HepG2 (cell line): ENCODE measurements at regions not wholly inside any gene's neighbourhood (a gene's known extent, or its start where the extent isn't known, plus 50 kb on each side); places are given as distances from the start of the nearest gene placed in this dataset.

ENCODE experiments used
- ATAC-seq: fragments of 200-7000 bp; cut with Tn5 transposase; 3 replicates; pipeline ENCODE4 v1.9.1; 2020; ENCODE audit warnings: mild to moderate bottlenecking, moderate library complexity
- BruUV-seq: library from RNA; stranded (reverse); fragments of 400-500 nt; replicated peaks from 2 replicates; lab custom pipeline; 2021; lab: Mats Ljungman, UMichigan
- CTCF ChIA-PET: fragments of 300-600 bp; formaldehyde crosslinking; extraction: SDS; loops from one replicate; lab custom pipeline; 2021; ENCODE audit warnings: low total read pairs, inconsistent platforms, low intra/inter-chr PET ratio; lab: Yijun Ruan, JAX
- POLR2A ChIA-PET: fragments of 350-600 bp; sonication (Branson Sonifier 250); formaldehyde crosslinking; loops from one replicate; lab custom pipeline; 2020; ENCODE audit warnings: antibody characterized with exemption, inconsistent platforms; lab: Yijun Ruan, JAX
- DNase-seq: peaks from one replicate; pipeline ENCODE4 v3.0.0-alpha.2; 2015; ENCODE audit warnings: low spot score
- FAIRE-seq: peaks from 3 replicates; lab custom pipeline; 2011; peaks lifted over from hg19 to GRCh38; lab: Jason Lieb, UNC
- H2AFZ ChIP-seq: one replicate; pipeline ENCODE4 v1.6.1; 2011; ENCODE audit warnings: low read length, inconsistent platforms
- H3K27ac ChIP-seq: fragments of 300-600 bp; 3 replicates; pipeline ENCODE4 v1.8.0; 2011; ENCODE audit warnings: mixed run types, mild to moderate bottlenecking, mixed read lengths, low read length, inconsistent platforms; ENCODE audit not compliant: insufficient read depth; ENCODE audit errors: extremely low read length
- H3K27me3 ChIP-seq, 2 experiments: fragments of 200-600 bp in 1 of 2; 2 replicates in 1 of 2; 3 replicates in 1 of 2; pipeline versions ENCODE4 v1.6.0 to v1.8.0; 2011; ENCODE audit warnings: low read length in 2 of 2, mild to moderate bottlenecking in 2 of 2, moderate library complexity in 2 of 2, inconsistent platforms in 1 of 2; ENCODE audit not compliant: insufficient read depth in 2 of 2, control insufficient read depth in 1 of 2
- H3K36me3 ChIP-seq, 2 experiments: fragments of 200-600 bp in 1 of 2; replicated peaks in 1 of 2; 2 replicates in 1 of 2; 3 replicates in 1 of 2; pipeline versions ENCODE4 v1.5.1 to v1.8.0; 2011; ENCODE audit warnings: low read length in 2 of 2, inconsistent platforms in 1 of 2; ENCODE audit not compliant: insufficient read depth in 2 of 2, control insufficient read depth in 1 of 2
- H3K4me1 ChIP-seq: 2 replicates; pipeline ENCODE4 v1.5.1; 2012; ENCODE audit warnings: low read length, inconsistent platforms; ENCODE audit not compliant: insufficient read depth
- H3K4me2 ChIP-seq: 2 replicates; pipeline ENCODE4 v1.6.0; 2011; ENCODE audit warnings: low read depth, low read length, inconsistent platforms
- H3K4me3 ChIP-seq, 3 experiments: fragments of 200-600 bp in 1 of 3; sonication (generic), shearing (Covaris generic) in 1 of 3; replicated peaks in 1 of 3; 2 replicates each; pipeline ENCODE4 v1.5.1; 2011 to 2016; ENCODE audit warnings: low read length in 3 of 3, inconsistent platforms in 2 of 3, low read depth in 2 of 3, mild to moderate bottlenecking in 2 of 3, control low read depth in 1 of 3, mixed read lengths in 1 of 3; ENCODE audit not compliant: insufficient read depth in 1 of 3
- H3K79me2 ChIP-seq: one replicate; pipeline ENCODE4 v1.6.1; 2011; ENCODE audit warnings: low read length, inconsistent platforms; ENCODE audit not compliant: insufficient read depth
- H3K9ac ChIP-seq: 2 replicates; pipeline ENCODE4 v1.6.0; 2011; ENCODE audit warnings: mild to moderate bottlenecking, low read depth, low read length, inconsistent platforms; ENCODE audit not compliant: insufficient read depth
- H3K9me3 ChIP-seq: 2 replicates; pipeline ENCODE4 v1.5.1; 2012; ENCODE audit warnings: mild to moderate bottlenecking, low read length
- H4K20me1 ChIP-seq: 2 replicates; pipeline ENCODE4 v1.6.0; 2011; ENCODE audit warnings: inconsistent platforms, mild to moderate bottlenecking, low read length, moderate library complexity; ENCODE audit not compliant: insufficient read depth
- SP5 ChIP-seq: IDR thresholded peaks from 2 replicates; pipeline ENCODE4 v1.6.1; 2016; ENCODE audit warnings: low read depth, borderline replicate concordance
- TBL1XR1 ChIP-seq: fragments of 150-350 bp; IDR thresholded peaks from 2 replicates; pipeline ENCODE4 v1.6.1; 2014; ENCODE audit warnings: borderline replicate concordance, low read length; ENCODE audit not compliant: partially characterized antibody
- ZNF720 ChIP-seq: sonication (generic); formaldehyde crosslinking; IDR thresholded peaks from 2 replicates; pipeline ENCODE4 v1.4.0; 2020; ENCODE audit warnings: missing genetic modification reagents
- ZNF883 ChIP-seq: sonication (generic); formaldehyde crosslinking; IDR thresholded peaks from 2 replicates; pipeline ENCODE4 v1.5.1; 2020; ENCODE audit warnings: mild to moderate bottlenecking, missing genetic modification reagents; ENCODE audit errors: not compliant biosample characterization
- in situ Hi-C: cut with HindIII; loops from 2 replicates; pipeline ENCODE4 v1.10.0; 2017; ENCODE audit warnings: low pct_unique_long_range_greater_than_20kb; ENCODE audit not compliant: extremely low pct_ligation_motif_present
- intact Hi-C: fragments of 100-400 bp; cut with micrococcal nuclease; formaldehyde crosslinking; loops from one replicate; pipeline ENCODE4 v1.10.0; 2022; ENCODE audit not compliant: unreplicated experiment
- TF ChIP-seq, protein P1 (sequence below), 2 experiments: IDR thresholded peaks; 2 replicates each; pipeline ENCODE4 v1.6.1; 2011 to 2012; ENCODE audit warnings: low read length in 2 of 2, borderline replicate concordance in 1 of 2, low read depth in 1 of 2, mild to moderate bottlenecking in 1 of 2, moderate library complexity in 1 of 2
- TF ChIP-seq, protein P2 (sequence below): IDR thresholded peaks from 2 replicates; pipeline ENCODE4 v1.6.1; 2016; ENCODE audit warnings: mild to moderate bottlenecking
- TF ChIP-seq, protein P3 (sequence below): sonication (generic); formaldehyde crosslinking; IDR thresholded peaks from 2 replicates; pipeline ENCODE4 v1.4.0; 2020; ENCODE audit warnings: missing genetic modification reagents
- TF ChIP-seq, protein P4 (sequence below), 2 experiments: sonication (generic) in 1 of 2; formaldehyde crosslinking in 1 of 2; IDR thresholded peaks; 2 replicates each; pipeline versions ENCODE4 v1.4.0 to v1.6.1; 2018 to 2020; ENCODE audit warnings: missing genetic modification reagents in 2 of 2, borderline replicate concordance in 1 of 2, low read depth in 1 of 2, mild to moderate bottlenecking in 1 of 2, missing biosample characterization in 1 of 2
- TF ChIP-seq, protein P5 (sequence below): IDR thresholded peaks from 2 replicates; pipeline ENCODE4 v1.6.1; 2012; ENCODE audit warnings: low read length, improper control_type of control experiment

DNA sequence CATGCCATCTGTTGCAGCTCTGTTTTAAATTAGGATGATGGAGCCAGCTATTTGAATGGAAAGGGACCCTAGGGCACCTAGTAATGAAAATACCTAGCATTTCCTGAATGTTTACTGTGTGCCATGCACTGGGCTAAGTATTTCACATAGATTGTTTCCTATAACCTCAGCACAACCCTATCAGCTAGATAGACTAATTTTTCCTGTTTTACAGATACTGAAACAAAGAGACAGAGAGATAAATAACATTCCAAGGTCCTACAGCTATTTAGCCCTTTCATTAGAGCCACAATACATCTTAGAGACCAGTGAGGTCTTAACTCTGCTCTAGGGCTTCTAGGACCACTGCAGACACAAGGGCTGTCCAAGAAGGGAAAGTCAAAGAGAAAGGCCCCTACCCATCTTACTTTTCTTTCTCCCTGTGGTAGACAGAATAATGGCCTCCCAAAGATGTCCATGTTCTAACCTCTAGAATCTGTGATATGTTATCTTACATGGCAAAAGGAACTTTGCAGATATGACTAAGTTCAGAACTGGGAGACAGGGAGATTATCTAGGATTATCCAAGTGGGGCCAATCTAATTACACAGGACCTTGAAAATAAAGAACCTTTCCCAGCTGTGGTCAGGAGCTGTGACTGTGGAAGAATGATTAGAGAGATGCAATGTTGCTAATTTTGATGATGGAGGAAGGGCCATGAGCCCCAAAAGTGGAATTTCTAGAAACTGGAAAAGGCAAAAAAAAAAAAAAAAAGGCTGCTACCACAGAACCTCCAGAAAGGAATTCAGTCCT lies 157.0 kb downstream of the CCDC34 start:
- H3K9ac ChIP-seq = no peak overlapping the region
- no peak overlapping the region for H3K27ac ChIP-seq
- no peaks in the 10 kb centered on the region for H4K20me1 ChIP-seq
- intact Hi-C loops = loop anchor here (2.0 kb wide), 2 partner anchors 91 to 281 kb away; no protein-coding TSS in a partner anchor
- ChIA-PET POLR2A (no interaction called here), CTCF (interaction anchor here (1.1 kb wide), 1 partner anchor 90 kb away, joined by 3 read pairs; no protein-coding TSS in a partner anchor)
- DNase-seq (no peak), ATAC-seq (no peak), FAIRE-seq (no peak)
- in situ Hi-C loops = no loop called here
- no peaks in the 10 kb centered on the region for H3K27me3 ChIP-seq
- H3K4me3 ChIP-seq = no peak overlapping the region
- no peak overlapping the region for H2AFZ ChIP-seq
- no peaks in the 10 kb centered on the region for H3K9me3 ChIP-seq
- H3K4me1 ChIP-seq = peaks cover 50% of the 10 kb centered on the region
- no TSS peak for BruUV-seq
- no peak overlapping the region for H3K4me2 ChIP-seq
- no peaks in the 10 kb centered on the region for H3K36me3 ChIP-seq
- H3K79me2 ChIP-seq = no peaks in the 10 kb centered on the region
- TF ChIP-seq ZNF883 (CRISPR knock-in tag) (no peak), SP5 (no peak), TBL1XR1 (no peak), ZNF720 (CRISPR knock-in tag) (no peak)
- TF ChIP-seq, protein P1, sequence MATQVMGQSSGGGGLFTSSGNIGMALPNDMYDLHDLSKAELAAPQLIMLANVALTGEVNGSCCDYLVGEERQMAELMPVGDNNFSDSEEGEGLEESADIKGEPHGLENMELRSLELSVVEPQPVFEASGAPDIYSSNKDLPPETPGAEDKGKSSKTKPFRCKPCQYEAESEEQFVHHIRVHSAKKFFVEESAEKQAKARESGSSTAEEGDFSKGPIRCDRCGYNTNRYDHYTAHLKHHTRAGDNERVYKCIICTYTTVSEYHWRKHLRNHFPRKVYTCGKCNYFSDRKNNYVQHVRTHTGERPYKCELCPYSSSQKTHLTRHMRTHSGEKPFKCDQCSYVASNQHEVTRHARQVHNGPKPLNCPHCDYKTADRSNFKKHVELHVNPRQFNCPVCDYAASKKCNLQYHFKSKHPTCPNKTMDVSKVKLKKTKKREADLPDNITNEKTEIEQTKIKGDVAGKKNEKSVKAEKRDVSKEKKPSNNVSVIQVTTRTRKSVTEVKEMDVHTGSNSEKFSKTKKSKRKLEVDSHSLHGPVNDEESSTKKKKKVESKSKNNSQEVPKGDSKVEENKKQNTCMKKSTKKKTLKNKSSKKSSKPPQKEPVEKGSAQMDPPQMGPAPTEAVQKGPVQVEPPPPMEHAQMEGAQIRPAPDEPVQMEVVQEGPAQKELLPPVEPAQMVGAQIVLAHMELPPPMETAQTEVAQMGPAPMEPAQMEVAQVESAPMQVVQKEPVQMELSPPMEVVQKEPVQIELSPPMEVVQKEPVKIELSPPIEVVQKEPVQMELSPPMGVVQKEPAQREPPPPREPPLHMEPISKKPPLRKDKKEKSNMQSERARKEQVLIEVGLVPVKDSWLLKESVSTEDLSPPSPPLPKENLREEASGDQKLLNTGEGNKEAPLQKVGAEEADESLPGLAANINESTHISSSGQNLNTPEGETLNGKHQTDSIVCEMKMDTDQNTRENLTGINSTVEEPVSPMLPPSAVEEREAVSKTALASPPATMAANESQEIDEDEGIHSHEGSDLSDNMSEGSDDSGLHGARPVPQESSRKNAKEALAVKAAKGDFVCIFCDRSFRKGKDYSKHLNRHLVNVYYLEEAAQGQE (IDR thresholded peaks at IDR 0.05; ENCODE audit: borderline replicate concordance in 1 of 2, low read depth in 1 of 2, low read length in 2 of 2) = no peak
- TF ChIP-seq, protein P2, sequence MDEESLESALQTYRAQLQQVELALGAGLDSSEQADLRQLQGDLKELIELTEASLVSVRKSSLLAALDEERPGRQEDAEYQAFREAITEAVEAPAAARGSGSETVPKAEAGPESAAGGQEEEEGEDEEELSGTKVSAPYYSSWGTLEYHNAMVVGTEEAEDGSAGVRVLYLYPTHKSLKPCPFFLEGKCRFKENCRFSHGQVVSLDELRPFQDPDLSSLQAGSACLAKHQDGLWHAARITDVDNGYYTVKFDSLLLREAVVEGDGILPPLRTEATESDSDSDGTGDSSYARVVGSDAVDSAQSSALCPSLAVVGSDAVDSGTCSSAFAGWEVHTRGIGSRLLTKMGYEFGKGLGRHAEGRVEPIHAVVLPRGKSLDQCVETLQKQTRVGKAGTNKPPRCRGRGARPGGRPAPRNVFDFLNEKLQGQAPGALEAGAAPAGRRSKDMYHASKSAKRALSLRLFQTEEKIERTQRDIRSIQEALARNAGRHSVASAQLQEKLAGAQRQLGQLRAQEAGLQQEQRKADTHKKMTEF (CRISPR knock-in tag) = no peak
- TF ChIP-seq, protein P3, sequence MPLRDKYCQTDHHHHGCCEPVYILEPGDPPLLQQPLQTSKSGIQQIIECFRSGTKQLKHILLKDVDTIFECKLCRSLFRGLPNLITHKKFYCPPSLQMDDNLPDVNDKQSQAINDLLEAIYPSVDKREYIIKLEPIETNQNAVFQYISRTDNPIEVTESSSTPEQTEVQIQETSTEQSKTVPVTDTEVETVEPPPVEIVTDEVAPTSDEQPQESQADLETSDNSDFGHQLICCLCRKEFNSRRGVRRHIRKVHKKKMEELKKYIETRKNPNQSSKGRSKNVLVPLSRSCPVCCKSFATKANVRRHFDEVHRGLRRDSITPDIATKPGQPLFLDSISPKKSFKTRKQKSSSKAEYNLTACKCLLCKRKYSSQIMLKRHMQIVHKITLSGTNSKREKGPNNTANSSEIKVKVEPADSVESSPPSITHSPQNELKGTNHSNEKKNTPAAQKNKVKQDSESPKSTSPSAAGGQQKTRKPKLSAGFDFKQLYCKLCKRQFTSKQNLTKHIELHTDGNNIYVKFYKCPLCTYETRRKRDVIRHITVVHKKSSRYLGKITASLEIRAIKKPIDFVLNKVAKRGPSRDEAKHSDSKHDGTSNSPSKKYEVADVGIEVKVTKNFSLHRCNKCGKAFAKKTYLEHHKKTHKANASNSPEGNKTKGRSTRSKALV = no peak
- TF ChIP-seq, protein P4, sequence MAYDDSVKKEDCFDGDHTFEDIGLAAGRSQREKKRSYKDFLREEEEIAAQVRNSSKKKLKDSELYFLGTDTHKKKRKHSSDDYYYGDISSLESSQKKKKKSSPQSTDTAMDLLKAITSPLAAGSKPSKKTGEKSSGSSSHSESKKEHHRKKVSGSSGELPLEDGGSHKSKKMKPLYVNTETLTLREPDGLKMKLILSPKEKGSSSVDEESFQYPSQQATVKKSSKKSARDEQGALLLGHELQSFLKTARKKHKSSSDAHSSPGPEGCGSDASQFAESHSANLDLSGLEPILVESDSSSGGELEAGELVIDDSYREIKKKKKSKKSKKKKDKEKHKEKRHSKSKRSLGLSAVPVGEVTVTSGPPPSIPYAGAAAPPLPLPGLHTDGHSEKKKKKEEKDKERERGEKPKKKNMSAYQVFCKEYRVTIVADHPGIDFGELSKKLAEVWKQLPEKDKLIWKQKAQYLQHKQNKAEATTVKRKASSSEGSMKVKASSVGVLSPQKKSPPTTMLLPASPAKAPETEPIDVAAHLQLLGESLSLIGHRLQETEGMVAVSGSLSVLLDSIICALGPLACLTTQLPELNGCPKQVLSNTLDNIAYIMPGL (CRISPR knock-in tag; IDR thresholded peaks at IDR 0.05; ENCODE audit: borderline replicate concordance in 1 of 2, low read depth in 1 of 2) = no peak
- TF ChIP-seq, protein P5, sequence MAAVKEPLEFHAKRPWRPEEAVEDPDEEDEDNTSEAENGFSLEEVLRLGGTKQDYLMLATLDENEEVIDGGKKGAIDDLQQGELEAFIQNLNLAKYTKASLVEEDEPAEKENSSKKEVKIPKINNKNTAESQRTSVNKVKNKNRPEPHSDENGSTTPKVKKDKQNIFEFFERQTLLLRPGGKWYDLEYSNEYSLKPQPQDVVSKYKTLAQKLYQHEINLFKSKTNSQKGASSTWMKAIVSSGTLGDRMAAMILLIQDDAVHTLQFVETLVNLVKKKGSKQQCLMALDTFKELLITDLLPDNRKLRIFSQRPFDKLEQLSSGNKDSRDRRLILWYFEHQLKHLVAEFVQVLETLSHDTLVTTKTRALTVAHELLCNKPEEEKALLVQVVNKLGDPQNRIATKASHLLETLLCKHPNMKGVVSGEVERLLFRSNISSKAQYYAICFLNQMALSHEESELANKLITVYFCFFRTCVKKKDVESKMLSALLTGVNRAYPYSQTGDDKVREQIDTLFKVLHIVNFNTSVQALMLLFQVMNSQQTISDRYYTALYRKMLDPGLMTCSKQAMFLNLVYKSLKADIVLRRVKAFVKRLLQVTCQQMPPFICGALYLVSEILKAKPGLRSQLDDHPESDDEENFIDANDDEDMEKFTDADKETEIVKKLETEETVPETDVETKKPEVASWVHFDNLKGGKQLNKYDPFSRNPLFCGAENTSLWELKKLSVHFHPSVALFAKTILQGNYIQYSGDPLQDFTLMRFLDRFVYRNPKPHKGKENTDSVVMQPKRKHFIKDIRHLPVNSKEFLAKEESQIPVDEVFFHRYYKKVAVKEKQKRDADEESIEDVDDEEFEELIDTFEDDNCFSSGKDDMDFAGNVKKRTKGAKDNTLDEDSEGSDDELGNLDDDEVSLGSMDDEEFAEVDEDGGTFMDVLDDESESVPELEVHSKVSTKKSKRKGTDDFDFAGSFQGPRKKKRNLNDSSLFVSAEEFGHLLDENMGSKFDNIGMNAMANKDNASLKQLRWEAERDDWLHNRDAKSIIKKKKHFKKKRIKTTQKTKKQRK = no peak
